ENCODE measurements at regions not wholly inside any gene's neighbourhood (a gene's known extent, or its start where the extent isn't known, plus 50 kb on each side); places are given as distances from the start of the nearest gene placed in this dataset.

DNA sequence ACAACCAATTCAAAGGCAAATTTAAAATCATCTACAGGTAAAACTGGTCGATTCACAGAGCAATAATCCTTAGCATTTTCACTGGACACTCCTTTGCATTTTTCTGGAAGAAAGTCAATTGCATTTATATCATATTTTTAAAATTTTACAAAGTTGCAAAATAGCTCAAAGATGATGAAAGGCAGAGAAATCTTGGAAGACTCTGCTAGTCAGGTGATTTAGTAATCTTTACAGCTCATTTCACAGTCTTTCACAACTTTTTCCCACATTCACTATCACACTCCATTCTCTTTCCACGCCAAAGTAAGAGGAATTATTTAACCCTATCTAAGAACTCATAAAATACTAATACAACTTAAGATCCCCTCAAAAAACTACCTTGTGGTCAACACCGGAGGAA is 1063.8 kb downstream of the EFNB2 start:
- TF ChIP-seq POLR2A (IDR thresholded peaks at IDR 0.05), result no peak
- TF ChIP-seq, protein P1, sequence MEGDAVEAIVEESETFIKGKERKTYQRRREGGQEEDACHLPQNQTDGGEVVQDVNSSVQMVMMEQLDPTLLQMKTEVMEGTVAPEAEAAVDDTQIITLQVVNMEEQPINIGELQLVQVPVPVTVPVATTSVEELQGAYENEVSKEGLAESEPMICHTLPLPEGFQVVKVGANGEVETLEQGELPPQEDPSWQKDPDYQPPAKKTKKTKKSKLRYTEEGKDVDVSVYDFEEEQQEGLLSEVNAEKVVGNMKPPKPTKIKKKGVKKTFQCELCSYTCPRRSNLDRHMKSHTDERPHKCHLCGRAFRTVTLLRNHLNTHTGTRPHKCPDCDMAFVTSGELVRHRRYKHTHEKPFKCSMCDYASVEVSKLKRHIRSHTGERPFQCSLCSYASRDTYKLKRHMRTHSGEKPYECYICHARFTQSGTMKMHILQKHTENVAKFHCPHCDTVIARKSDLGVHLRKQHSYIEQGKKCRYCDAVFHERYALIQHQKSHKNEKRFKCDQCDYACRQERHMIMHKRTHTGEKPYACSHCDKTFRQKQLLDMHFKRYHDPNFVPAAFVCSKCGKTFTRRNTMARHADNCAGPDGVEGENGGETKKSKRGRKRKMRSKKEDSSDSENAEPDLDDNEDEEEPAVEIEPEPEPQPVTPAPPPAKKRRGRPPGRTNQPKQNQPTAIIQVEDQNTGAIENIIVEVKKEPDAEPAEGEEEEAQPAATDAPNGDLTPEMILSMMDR (IDR thresholded peaks at IDR 0.05), result no peak
